Sigmoid colon (tissue), 6 donors: ENCODE measurements at regions not wholly inside any gene's neighbourhood (a gene's known extent, or its start where the extent isn't known, plus 50 kb on each side); places are given as distances from the start of the nearest gene placed in this dataset.

Source experiments
- DNase-seq: peaks from one replicate; pipeline ENCODE4 v3.0.0-alpha.2; 2019
- H3K27ac ChIP-seq, 4 donors: fragments of 200-600 bp; sonication (generic); one replicate each; pipeline ENCODE4 v1.5.1; 2016 to 2019; ENCODE audit warnings: mild to moderate bottlenecking in 1 of 4
- H3K27me3 ChIP-seq, 3 donors: fragments of 200-600 bp; sonication (generic); one replicate each; pipeline ENCODE4 v1.5.1; 2019; ENCODE audit warnings: mild to moderate bottlenecking in 1 of 3
- H3K36me3 ChIP-seq, 4 donors: fragments of 200-600 bp; sonication (generic); one replicate each; pipeline ENCODE4 v1.5.1; 2016 to 2019
- H3K4me1 ChIP-seq, 4 donors: fragments of 200-600 bp; sonication (generic); one replicate each; pipeline ENCODE4 v1.5.1; 2017 to 2019
- H3K4me3 ChIP-seq, 4 donors: fragments of 200-600 bp; sonication (generic); one replicate each; pipeline ENCODE4 v1.5.1; 2017 to 2019; ENCODE audit warnings: mild to moderate bottlenecking in 2 of 4, moderate library complexity in 1 of 4
- H3K9me3 ChIP-seq, 4 donors: fragments of 200-600 bp in 3 of 4; sonication (generic) in 3 of 4; one replicate each; pipeline versions ENCODE4 v1.5.1 to v1.6.1; 2013 to 2019
- EP300 ChIP-seq, 4 donors: sonication (generic); formaldehyde crosslinking; IDR thresholded peaks; one replicate each; pipeline ENCODE4 v1.6.1; 2017; ENCODE audit warnings: antibody characterized with exemption in 4 of 4
- POLR2A ChIP-seq, 2 donors: fragments of 450-650 bp; IDR thresholded peaks; one replicate each; pipeline ENCODE4 v1.6.1; 2016; ENCODE audit warnings: antibody characterized with exemption in 2 of 2, mild to moderate bottlenecking in 2 of 2, moderate library complexity in 2 of 2
- POLR2AphosphoS5 ChIP-seq, 4 donors: sonication (generic); formaldehyde crosslinking; IDR thresholded peaks; one replicate each; pipeline ENCODE4 v1.6.1; 2017; ENCODE audit warnings: antibody characterized with exemption in 4 of 4
- WGBS, 2 donors: extraction: QIAGEN DNeasy Blood & Tissue Kit; methylation state at CpG; one replicate each; pipeline ENCODE4 v1.1.7; 2013; 5-methylcytosine and 5-hydroxymethylcytosine counted together
- intact Hi-C: fragments of 100-400 bp; cut with DNase I; formaldehyde crosslinking; loops from one replicate; pipeline ENCODE4 v1.15.1; 2023
- TF ChIP-seq, protein P1 (sequence below), 4 experiments: fragments of 450-650 bp in 3 of 4; fragments of 200-600 bp in 1 of 4; IDR thresholded peaks; one replicate each; pipeline ENCODE4 v1.5.1; 2016 to 2019; ENCODE audit warnings: antibody characterized with exemption in 4 of 4, mild to moderate bottlenecking in 3 of 4, moderate library complexity in 2 of 4
- donor health status: healthy with polysubstance abuse.
- donor health status: healthy.

DNA sequence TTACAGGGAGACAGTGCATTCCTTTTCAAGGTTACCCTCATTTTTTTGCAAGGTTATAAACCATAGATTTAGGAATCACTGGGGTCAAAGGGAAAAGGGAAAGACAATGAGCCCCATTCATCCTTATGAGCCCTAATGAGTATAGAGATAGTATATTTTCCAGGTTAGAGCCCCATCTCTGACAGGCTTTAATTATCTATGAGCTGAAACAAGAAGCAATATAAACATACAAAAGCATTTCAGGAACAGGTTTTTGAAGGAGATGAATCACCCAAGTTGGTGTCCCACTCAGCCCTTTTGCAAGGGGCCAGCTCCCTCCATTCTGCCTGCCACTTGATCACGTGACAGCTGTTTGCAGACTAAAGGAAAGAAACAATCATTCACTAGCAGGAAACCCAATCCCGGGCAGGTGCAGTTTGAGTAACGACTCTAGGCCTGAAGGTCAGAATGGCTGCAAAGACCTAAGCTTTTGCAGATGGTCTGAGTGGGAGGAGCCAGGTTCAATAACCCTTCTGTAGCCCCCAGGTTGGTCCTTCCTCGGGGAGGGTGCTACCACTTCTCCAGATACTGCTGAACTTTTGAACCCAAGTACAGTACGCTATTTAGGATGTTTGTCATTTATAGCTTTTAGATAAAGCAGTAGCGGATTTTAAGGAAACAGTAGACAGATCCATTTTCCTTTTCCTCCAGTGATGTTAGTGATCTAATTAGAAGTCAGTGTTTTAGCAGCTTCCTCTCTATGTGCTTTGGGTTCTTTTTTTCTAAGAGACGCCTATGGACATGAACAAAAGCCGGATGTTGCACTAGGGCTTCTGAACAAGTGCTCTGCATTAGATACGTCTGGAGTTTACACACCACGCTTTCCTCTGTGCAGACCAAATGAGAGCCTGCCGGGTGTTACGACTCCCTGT is 253.2 kb downstream of the SOX4 start:
- Histone ChIP-seq H3K27me3 (no peaks in the 10 kb centered on the region), H3K27ac (no peak overlapping the region), H3K4me1 (peaks cover 0 to 26% (median 22%) of the 10 kb centered on the region in 4 donors), H3K36me3 (no peaks in the 10 kb centered on the region), H3K4me3 (no peak overlapping the region), H3K9me3 (no peaks in the 10 kb centered on the region)
- no peak for TF ChIP-seq POLR2A (IDR thresholded peaks at IDR 0.05)
- TF ChIP-seq, protein P1, sequence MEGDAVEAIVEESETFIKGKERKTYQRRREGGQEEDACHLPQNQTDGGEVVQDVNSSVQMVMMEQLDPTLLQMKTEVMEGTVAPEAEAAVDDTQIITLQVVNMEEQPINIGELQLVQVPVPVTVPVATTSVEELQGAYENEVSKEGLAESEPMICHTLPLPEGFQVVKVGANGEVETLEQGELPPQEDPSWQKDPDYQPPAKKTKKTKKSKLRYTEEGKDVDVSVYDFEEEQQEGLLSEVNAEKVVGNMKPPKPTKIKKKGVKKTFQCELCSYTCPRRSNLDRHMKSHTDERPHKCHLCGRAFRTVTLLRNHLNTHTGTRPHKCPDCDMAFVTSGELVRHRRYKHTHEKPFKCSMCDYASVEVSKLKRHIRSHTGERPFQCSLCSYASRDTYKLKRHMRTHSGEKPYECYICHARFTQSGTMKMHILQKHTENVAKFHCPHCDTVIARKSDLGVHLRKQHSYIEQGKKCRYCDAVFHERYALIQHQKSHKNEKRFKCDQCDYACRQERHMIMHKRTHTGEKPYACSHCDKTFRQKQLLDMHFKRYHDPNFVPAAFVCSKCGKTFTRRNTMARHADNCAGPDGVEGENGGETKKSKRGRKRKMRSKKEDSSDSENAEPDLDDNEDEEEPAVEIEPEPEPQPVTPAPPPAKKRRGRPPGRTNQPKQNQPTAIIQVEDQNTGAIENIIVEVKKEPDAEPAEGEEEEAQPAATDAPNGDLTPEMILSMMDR (IDR thresholded peaks at IDR 0.05) = no peak
- TF ChIP-seq EP300 (IDR thresholded peaks at IDR 0.05) = no peak
- no peak for TF ChIP-seq POLR2AphosphoS5 (IDR thresholded peaks at IDR 0.05)
- no peak for DNase-seq
- intact Hi-C loops = no loop called here
- 27 to 35% methylated on average over 12 of the region's 12 CpGs for WGBS, 2 donors

DNA sequence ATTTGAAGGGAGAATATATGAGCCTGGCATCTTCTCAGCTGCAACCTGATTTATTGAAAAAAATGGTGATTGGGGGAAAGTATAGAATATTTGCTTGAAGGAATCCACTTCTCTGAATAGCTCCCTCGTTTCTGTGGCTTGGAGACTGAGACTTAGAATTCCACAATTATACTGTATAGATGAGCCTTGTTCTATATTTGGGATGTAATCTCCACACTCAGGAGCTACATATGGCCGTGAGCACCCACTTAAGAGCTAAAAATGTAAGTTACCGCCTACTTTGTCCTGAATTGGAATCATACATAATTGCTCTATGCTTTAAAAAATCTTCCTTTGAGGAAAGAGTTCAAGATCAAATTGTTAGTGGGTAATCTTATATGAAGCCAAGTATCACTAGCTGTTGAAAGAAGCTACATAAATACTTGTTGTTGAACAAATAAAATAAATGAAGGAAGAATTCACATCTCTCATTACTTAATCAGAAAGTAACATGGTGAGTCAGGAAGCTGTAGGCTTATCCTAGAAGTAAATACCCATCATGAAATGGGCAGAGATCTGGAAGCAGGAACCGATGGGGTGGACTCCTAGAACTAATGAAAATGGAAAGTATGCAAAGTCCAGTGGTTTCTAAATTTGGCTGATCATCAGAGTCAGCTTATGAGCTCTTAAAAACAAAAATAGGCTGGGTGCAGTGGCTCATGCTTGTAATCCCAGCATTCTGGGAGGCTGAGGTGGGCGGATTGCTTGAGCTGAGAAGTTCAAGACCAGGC is 254.3 kb downstream of the SOX4 start:
- Histone ChIP-seq H3K4me3 (no peak overlapping the region), H3K36me3 (no peaks in the 10 kb centered on the region), H3K9me3 (no peaks in the 10 kb centered on the region), H3K4me1 (peaks cover 0 to 26% (median 22%) of the 10 kb centered on the region in 4 donors), H3K27ac (no peak overlapping the region), H3K27me3 (no peaks in the 10 kb centered on the region)
- WGBS, 2 donors = 78 to 85% methylated on average over 5 of the region's 5 CpGs
- intact Hi-C loops = no loop called here
- TF ChIP-seq POLR2A (IDR thresholded peaks at IDR 0.05) = no peak
- TF ChIP-seq POLR2AphosphoS5 (IDR thresholded peaks at IDR 0.05) = no peak
- TF ChIP-seq EP300 (IDR thresholded peaks at IDR 0.05) = no peak
- TF ChIP-seq, protein P1 (IDR thresholded peaks at IDR 0.05) = no peak
- no peak for DNase-seq

DNA sequence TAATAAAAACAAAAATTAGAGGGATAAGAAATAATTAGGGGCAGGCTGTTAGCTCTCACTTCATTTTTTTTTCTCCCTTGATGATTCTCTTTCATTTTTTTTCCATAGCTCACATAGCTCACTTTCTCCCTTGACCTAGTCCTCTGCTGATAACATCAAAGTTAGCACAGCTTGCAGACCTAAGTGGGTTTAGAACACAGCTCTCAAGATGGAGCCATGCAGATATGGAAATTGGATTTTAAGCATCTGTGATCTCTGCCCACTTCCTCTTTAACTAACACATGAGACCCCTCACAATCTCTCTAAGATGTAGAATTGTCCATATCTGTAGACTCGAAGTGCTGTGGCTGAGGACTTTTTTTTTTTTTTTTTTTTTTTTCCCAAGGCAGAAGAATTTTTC is 257.1 kb downstream of the SOX4 start:
- Histone ChIP-seq H3K36me3 (no peaks in the 10 kb centered on the region), H3K27me3 (no peaks in the 10 kb centered on the region), H3K27ac (no peak overlapping the region), H3K4me1 (peaks cover 0 to 18% (median 14%) of the 10 kb centered on the region in 4 donors), H3K4me3 (no peak overlapping the region), H3K9me3 (no peaks in the 10 kb centered on the region)
- TF ChIP-seq POLR2A (IDR thresholded peaks at IDR 0.05) (no peak), POLR2AphosphoS5 (IDR thresholded peaks at IDR 0.05) (no peak), EP300 (IDR thresholded peaks at IDR 0.05) (no peak)
- TF ChIP-seq, protein P1 (IDR thresholded peaks at IDR 0.05) = no peak
- intact Hi-C loops = no loop called here
- DNase-seq = no peak
- 43 to 76% methylated on average over 1 of the region's 1 CpG for WGBS, 2 donors

DNA sequence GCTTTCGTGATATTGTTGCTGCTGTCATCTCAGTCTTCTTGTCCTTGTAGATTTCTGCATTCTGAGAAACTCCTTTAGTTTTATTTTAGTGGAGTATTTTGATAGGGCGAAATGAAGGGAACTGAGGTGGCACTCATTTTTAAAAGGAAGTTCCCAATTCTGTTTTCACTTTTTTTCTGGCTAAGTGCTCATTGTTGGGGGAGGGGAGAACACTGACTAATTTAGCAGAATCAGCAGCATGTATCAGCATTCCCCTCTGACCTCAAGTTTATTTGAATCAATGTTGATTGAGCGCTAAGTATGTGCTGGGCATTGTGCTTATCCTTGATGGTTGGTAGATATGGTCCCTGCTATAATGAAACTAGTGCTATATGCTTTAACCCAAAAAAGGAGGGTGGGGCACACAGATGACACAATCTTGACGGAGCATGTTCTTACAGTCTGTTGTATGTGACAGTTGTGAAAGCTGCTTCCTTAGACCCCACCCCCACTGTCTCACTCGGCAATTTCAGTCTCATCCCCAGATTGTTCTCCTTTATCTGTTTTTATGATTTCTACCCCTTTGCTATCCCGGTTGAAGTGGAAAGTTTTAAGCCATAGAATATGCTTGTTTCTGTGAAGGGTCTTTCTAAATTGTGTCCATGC is 262.4 kb downstream of the SOX4 start:
- Histone ChIP-seq H3K27ac (no peak overlapping the region), H3K27me3 (no peaks in the 10 kb centered on the region), H3K4me3 (no peak overlapping the region), H3K9me3 (no peaks in the 10 kb centered on the region), H3K4me1 (peaks cover 0 to 4% (median 0%) of the 10 kb centered on the region in 4 donors), H3K36me3 (no peaks in the 10 kb centered on the region)
- intact Hi-C loops = no loop called here
- DNase-seq = no peak
- TF ChIP-seq, protein P1 (IDR thresholded peaks at IDR 0.05) = no peak
- TF ChIP-seq POLR2AphosphoS5 (IDR thresholded peaks at IDR 0.05) (no peak), POLR2A (IDR thresholded peaks at IDR 0.05) (no peak), EP300 (IDR thresholded peaks at IDR 0.05) (no peak)
- whole genome bisulfite sequencing, 2 donors = 69 to 85% methylated on average over 6 of the region's 6 CpGs
